DOHH2 (cell line): ENCODE measurements at regions not wholly inside any gene's neighbourhood (a gene's known extent, or its start where the extent isn't known, plus 50 kb on each side); places are given as distances from the start of the nearest gene placed in this dataset.

ENCODE experiments used
- H3F3A ChIP-seq: fragments of 200-600 bp; sonication (generic), shearing (Covaris generic); 2 replicates; pipeline ENCODE4 v1.6.0; 2016; ENCODE audit warnings: antibody characterized with exemption, mild to moderate bottlenecking; ENCODE audit not compliant: control insufficient read depth, insufficient read depth
- H3K27ac ChIP-seq: fragments of 200-600 bp; sonication (generic); 2 replicates; pipeline ENCODE4 v1.5.1; 2014; ENCODE audit warnings: low read depth, mild to moderate bottlenecking, low read length, moderate library complexity
- H3K27me3 ChIP-seq: fragments of 200-600 bp; sonication (generic); 2 replicates; pipeline ENCODE4 v1.6.1; 2014; ENCODE audit warnings: mild to moderate bottlenecking, low read length, mixed read lengths; ENCODE audit not compliant: control insufficient read depth
- H3K36me3 ChIP-seq: fragments of 200-600 bp; sonication (generic); 2 replicates; pipeline ENCODE4 v1.6.1; 2014; ENCODE audit warnings: mild to moderate bottlenecking, low read length, moderate library complexity, mixed read lengths; ENCODE audit not compliant: control insufficient read depth
- H3K4me1 ChIP-seq: fragments of 200-600 bp; sonication (generic); 2 replicates; pipeline ENCODE4 v1.6.1; 2014; ENCODE audit warnings: mild to moderate bottlenecking, low read length, mixed read lengths; ENCODE audit not compliant: control insufficient read depth
- H3K4me2 ChIP-seq: fragments of 200-600 bp; sonication (generic); 2 replicates; pipeline ENCODE4 v1.6.0; 2014; ENCODE audit warnings: mild to moderate bottlenecking, low read length, moderate library complexity
- H3K4me3 ChIP-seq: fragments of 200-600 bp; sonication (generic); 2 replicates; pipeline ENCODE4 v1.5.1; 2014; ENCODE audit warnings: mild to moderate bottlenecking, low read length, mixed read lengths
- H3K79me2 ChIP-seq: fragments of 200-600 bp; sonication (generic); 2 replicates; pipeline ENCODE4 v1.6.1; 2014; ENCODE audit warnings: mild to moderate bottlenecking, low read length, mixed read lengths; ENCODE audit not compliant: control insufficient read depth
- H3K9me2 ChIP-seq: fragments of 200-600 bp; sonication (generic); replicated peaks from 2 replicates; pipeline ENCODE4 v1.6.1; 2014; ENCODE audit warnings: mild to moderate bottlenecking, low read length, mixed read lengths; ENCODE audit not compliant: control insufficient read depth
- H3K9me3 ChIP-seq: fragments of 200-600 bp; sonication (generic); 2 replicates; pipeline ENCODE4 v1.6.1; 2014; ENCODE audit warnings: antibody characterized with exemption, low read length, mixed read lengths; ENCODE audit not compliant: control insufficient read depth, insufficient read depth
- H4K20me1 ChIP-seq: fragments of 200-600 bp; sonication (generic); 2 replicates; pipeline ENCODE4 v1.6.0; 2014; ENCODE audit warnings: low read depth, mild to moderate bottlenecking, antibody characterized with exemption, low read length, moderate library complexity; ENCODE audit not compliant: control insufficient read depth, insufficient read depth
- CTCF ChIP-seq: fragments of 200-600 bp; sonication (generic); IDR thresholded peaks from one replicate; pipeline ENCODE4 v1.5.1; 2014; ENCODE audit warnings: antibody characterized with exemption, mild to moderate bottlenecking, low read depth, low read length; ENCODE audit not compliant: poor library complexity, severe bottlenecking
- EZH2phosphoT487 ChIP-seq: fragments of 200-600 bp; sonication (generic); IDR thresholded peaks from 2 replicates; pipeline ENCODE4 v1.6.1; 2017; ENCODE audit warnings: borderline replicate concordance, mild to moderate bottlenecking, antibody characterized with exemption, low read length, moderate library complexity, mixed read lengths

GRCh38 chr3:16108424-16108823, 66.1 kb upstream of the GALNT15 start:
- TF ChIP-seq EZH2phosphoT487: no peak
- TF ChIP-seq CTCF: no peak
- H3K27ac ChIP-seq: no peak overlapping the region

GRCh38 chr3:16109929-16110328, 64.6 kb upstream of the GALNT15 start:
- Histone ChIP-seq H3K4me2 (no peak overlapping the region), H3K27me3 (no peaks in the 10 kb centered on the region), H3K9me3 (no peaks in the 10 kb centered on the region), H3K4me3 (no peak overlapping the region), H3K79me2 (no peaks in the 10 kb centered on the region), H4K20me1 (no peaks in the 10 kb centered on the region), H3K4me1 (no peaks in the 10 kb centered on the region), H3K27ac (no peak overlapping the region), H3F3A (no peaks in the 10 kb centered on the region), H3K36me3 (no peaks in the 10 kb centered on the region), H3K9me2 (no peaks in the 10 kb centered on the region)
- TF ChIP-seq EZH2phosphoT487 (no peak), CTCF (no peak)

More at GRCh38 chr3:16108424-16108823, 66.1 kb upstream of the GALNT15 start:
- Histone ChIP-seq H3K4me3 (no peak overlapping the region), H3K4me2 (no peak overlapping the region), H3K9me3 (no peaks in the 10 kb centered on the region), H3K36me3 (no peaks in the 10 kb centered on the region), H3F3A (no peaks in the 10 kb centered on the region), H3K9me2 (no peaks in the 10 kb centered on the region), H4K20me1 (no peaks in the 10 kb centered on the region), H3K4me1 (no peaks in the 10 kb centered on the region), H3K79me2 (no peaks in the 10 kb centered on the region), H3K27me3 (no peaks in the 10 kb centered on the region; the same call in 1 of the 2 replicates)

GRCh38 chr3:16112910-16113504, 61.5 kb upstream of the GALNT15 start:
- H3K4me3 ChIP-seq: no peak overlapping the region
- TF ChIP-seq EZH2phosphoT487 (no peak), CTCF (no peak)
- no peak overlapping the region for H3K27ac ChIP-seq
- H3K27me3 ChIP-seq: no peaks in the 10 kb centered on the region
- H3K4me1 ChIP-seq: no peaks in the 10 kb centered on the region
- no peaks in the 10 kb centered on the region for H3F3A ChIP-seq
- H3K9me3 ChIP-seq: no peaks in the 10 kb centered on the region
- no peaks in the 10 kb centered on the region for H3K79me2 ChIP-seq
- H4K20me1 ChIP-seq: no peaks in the 10 kb centered on the region
- H3K36me3 ChIP-seq: no peaks in the 10 kb centered on the region
- no peak overlapping the region for H3K4me2 ChIP-seq
- no peaks in the 10 kb centered on the region for H3K9me2 ChIP-seq

- Histone ChIP-seq H3K27ac (no peak overlapping the region), H4K20me1 (no peaks in the 10 kb centered on the region), H3K4me1 (no peaks in the 10 kb centered on the region), H3F3A (no peaks in the 10 kb centered on the region), H3K27me3 (no peaks in the 10 kb centered on the region), H3K79me2 (no peaks in the 10 kb centered on the region), H3K9me2 (no peaks in the 10 kb centered on the region), H3K9me3 (no peaks in the 10 kb centered on the region), H3K36me3 (no peaks in the 10 kb centered on the region), H3K4me3 (no peak overlapping the region), H3K4me2 (no peak overlapping the region)
- TF ChIP-seq CTCF: no peak
- TF ChIP-seq EZH2phosphoT487: no peak
Observed at GRCh38 chr3:16113704-16114103, 60.8 kb upstream of the GALNT15 start.
